Thyroid gland (tissue), 4 donors: ENCODE measurements at regions not wholly inside any gene's neighbourhood (a gene's known extent, or its start where the extent isn't known, plus 50 kb on each side); places are given as distances from the start of the nearest gene placed in this dataset.

Experiments used
- CTCF ChIP-seq, 6 experiments: fragments of 200-600 bp in 3 of 6; fragments of 450-650 bp in 3 of 6; sonication (generic) in 3 of 6; IDR thresholded peaks; one replicate each; pipeline ENCODE4 v1.5.1; 2016 to 2019; ENCODE audit warnings: antibody characterized with exemption in 6 of 6, mild to moderate bottlenecking in 2 of 6, inconsistent platforms in 1 of 6, moderate library complexity in 1 of 6
- POLR2A ChIP-seq, 2 donors: fragments of 450-650 bp; IDR thresholded peaks; one replicate each; pipeline ENCODE4 v1.6.1; 2017; ENCODE audit warnings: antibody characterized with exemption in 2 of 2, mild to moderate bottlenecking in 2 of 2, moderate library complexity in 1 of 2

GRCh38 chr10:63987212-63987611 is 466.0 kb downstream of the REEP3 start:
- TF ChIP-seq CTCF (IDR thresholded peaks at IDR 0.05) (no peak), POLR2A (IDR thresholded peaks at IDR 0.05) (no peak)
